SK-N-MC (cell line): ENCODE measurements at regions not wholly inside any gene's neighbourhood (a gene's known extent, or its start where the extent isn't known, plus 50 kb on each side); places are given as distances from the start of the nearest gene placed in this dataset.

Experiments
- EZH2 ChIP-seq: fragments of 200-600 bp; sonication (generic); IDR thresholded peaks from one replicate; pipeline ENCODE4 v1.6.1; 2017; ENCODE audit warnings: antibody characterized with exemption
- POLR2AphosphoS5 ChIP-seq: IDR thresholded peaks from 2 replicates; pipeline ENCODE4 v1.6.1; 2012; ENCODE audit warnings: mild to moderate bottlenecking, low read depth, low read length, borderline replicate concordance

GRCh38 chr2:223313101-223313500 is 261.1 kb downstream of the KCNE4 start:
- TF ChIP-seq EZH2 = no peak
- TF ChIP-seq POLR2AphosphoS5 = no peak
